ENCODE measurements at regions not wholly inside any gene's neighbourhood (a gene's known extent, or its start where the extent isn't known, plus 50 kb on each side); places are given as distances from the start of the nearest gene placed in this dataset.

DNA sequence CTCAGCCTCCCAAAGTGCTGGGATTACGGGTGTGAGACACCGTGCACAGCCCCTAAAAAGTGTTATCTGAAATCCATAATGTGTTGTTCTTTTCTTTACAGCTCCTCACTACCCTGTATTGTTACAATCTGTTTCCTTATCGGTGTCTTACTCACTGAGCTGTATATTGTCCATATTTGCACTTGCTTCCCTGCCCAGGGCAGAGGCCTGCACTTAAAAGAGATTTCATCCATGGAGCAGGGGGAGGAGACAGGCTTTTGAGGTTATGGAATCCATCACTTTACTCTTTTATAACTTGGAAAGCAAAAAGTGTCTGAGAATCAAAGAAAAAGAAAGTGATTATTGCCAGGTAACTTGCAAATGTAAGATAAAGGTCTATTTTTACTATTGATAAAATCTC lies 251.0 kb downstream of the DIO2 start:
- DNase-seq: no peak

DNA sequence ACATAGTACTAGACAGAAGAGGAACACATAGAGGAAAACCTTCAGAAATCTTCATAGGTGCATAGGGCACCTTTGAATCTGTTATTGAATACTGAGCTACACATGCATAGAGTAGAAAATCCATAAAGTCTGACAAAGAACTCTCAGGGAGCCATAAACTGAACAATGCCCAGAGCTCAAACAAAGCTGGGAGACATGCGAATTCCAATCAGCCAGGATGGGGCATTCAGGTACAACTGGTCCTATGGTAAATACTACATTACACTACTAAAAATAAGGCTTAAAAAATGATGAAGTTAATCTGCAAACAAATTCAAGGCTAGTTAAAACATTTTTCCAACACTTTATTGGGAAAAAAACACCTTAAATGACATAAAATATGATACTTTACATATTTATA lies 259.7 kb downstream of the DIO2 start:
- DNase-seq: no peak

DNA sequence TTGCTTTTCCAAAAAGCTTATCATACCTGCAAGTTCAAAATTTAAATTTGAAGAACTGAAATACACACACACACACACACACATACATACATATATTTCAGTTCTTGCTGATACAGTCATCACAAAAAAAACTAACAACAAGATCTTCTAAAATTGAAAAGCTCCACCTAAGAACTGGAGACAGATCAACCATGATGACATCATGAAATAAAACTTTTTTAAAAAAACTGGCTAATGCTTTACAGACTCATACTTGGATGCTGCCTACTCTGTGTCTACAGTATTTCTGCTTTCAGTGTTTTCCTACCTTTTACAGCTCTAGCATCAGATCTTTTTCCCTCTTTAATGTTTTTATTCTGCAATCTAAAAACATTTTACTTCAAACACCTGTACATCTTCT lies 261.4 kb downstream of the DIO2 start:
- DNase-seq: no peak

DNA sequence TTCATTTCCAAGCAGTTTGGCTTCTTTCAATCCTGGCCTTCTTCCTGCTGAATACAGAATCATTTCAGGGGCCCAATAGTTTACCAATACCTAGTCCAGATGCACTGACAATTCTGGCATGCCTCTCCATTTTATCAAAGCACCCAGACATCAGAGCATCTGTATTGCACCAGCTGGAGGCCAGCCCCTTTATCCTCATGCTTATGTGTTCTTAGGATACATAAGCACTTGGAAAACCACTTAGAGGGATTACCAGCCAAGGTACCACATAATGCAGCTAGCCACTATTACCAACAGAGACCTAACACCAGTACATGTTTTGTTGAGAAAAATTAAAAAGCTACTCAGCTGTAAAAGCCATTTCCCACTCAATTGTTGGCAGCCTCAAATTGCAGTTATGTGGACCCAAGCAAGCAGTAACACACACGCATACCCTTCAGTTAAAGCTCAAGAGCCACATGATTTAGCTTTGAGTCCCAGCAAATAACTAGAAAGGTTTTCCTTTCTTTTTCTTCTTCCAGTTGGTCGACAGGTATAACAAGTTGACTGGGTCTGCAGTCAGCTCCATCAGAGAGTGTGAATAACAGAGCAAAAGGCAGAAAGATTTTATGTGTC lies 263.8 kb downstream of the DIO2 start:
- no peak for DNase-seq

DNA sequence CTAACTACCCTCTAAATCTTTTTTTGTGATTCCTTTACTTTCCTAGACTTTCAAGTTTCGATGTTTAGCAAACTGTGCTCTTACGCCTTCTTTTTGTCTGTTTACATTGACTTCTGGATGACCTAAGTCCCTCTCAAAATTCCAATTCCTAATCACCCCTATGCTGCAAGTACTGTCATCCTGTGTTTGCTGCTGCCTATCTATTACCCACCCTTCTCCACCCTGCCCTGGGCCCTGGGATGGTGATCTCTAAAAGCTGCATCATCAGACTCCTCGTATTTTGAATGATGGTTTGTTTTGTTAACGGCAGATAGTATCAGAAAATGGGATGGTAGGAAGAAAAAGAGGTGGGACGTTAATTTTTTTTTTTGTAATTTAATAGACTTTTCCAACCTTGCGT lies 272.1 kb downstream of the DIO2 start:
- no peak for DNase-seq

DNA sequence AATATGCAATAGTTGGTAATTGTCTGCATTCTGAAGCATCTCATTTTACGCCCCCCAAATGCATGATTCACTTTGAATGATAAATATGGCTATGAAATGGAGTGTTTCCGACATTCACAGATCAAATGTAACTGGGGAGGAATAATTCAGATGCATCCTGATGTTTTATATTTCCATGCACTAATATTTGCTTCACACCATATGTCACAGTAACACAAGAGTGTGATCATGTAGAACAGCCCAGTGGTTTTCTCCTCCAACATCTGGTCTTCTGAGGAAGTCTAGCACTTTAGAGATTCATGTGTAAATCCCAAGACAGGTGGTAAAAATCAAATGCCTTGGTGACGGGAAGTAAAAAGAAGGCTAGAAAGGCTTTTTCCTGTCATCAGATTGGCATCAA lies 273.1 kb downstream of the DIO2 start:
- no peak for DNase-seq

DNA sequence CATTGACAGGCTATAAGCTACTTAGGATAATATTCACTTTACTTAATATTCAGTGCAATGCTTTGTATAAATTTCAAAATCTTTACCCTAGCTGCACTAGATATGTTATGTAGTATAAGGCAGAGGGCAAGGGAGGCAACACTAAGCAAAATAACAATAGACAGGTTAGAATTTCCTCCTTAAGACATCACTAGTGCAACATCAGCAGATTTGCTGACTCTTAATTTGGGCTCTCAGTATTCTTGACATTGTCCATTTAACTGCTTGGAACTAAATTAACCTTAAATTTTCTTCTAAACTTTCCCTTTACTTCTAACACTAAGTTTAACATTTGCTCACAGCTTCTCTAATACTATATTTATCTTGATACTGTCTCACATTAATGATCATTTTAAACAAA lies 273.9 kb downstream of the DIO2 start:
- no peak for DNase-seq

DNA sequence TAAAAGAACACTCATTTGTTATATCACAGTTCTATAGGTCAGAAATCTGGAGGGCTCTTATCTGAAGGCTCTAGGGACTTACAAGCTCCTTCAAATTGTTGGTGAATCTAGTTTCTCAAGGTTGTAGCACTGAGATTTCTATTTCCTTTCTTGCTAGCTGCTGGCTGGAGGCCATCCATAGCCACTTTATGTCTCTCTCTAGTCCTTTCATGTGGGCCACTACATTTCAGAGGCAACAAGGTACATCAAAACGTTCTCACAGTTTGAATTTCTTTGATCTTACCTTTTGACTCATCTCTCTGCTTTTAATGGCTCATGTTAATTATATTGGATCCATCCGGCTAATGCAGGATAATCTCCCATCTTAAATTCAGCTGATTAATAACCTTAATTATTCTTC lies 286.8 kb downstream of the DIO2 start:
- no peak for DNase-seq

DNA sequence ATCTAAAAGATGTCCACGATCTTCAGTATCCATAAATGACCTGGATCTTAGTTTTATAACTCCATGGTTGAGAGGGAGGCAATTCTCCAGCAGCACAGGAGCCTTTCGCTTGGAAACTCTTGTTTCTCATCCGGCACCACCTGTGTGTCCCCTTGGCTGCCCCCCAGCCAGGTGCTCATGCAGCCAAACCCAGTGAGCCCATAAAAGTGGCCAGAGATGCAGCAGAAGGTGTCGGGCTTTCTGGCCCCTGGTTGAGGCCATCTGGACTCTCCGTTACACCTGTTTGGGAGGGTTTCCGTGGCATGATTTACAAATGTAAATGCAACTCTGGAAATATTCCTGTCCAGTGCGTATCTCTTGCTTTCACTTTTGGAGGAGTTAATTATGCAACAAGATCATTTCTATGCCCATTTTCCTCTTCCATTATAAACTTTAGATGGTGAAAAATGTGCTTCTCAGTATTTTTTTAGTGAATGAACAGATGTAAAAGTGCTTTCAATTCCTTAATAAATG lies 291.1 kb downstream of the DIO2 start:
- DNase-seq: no peak

Measured in NCI-H510A (cell line).